GM12865 (cell line): ENCODE measurements at regions not wholly inside any gene's neighbourhood (a gene's known extent, or its start where the extent isn't known, plus 50 kb on each side); places are given as distances from the start of the nearest gene placed in this dataset.
"Not testable (repeated sequence)": the region's sequence is repeated elsewhere in the genome, so short reads cannot be mapped to it uniquely, and the experiment has no call there.

Experiments used
- DNase-seq: peaks from one replicate; pipeline ENCODE4 v3.0.0; 2010; ENCODE audit warnings: low read depth
- H3K4me3 ChIP-seq: 2 replicates; pipeline ENCODE4 v1.5.1; 2011; ENCODE audit warnings: mild to moderate bottlenecking, low read depth, low read length, control low read depth
- CTCF ChIP-seq: IDR thresholded peaks from 2 replicates; pipeline ENCODE4 v1.5.1; 2011; ENCODE audit warnings: low read length, control low read depth, low read depth, inconsistent platforms; ENCODE audit not compliant: insufficient read depth; ENCODE audit errors: missing control alignments

GRCh38 chr6:170202416-170203135 is 88.3 kb downstream of the DLL1 start:
- H3K4me3 ChIP-seq = no peak overlapping the region
- TF ChIP-seq CTCF = no peak
- no peak for DNase-seq

DNA sequence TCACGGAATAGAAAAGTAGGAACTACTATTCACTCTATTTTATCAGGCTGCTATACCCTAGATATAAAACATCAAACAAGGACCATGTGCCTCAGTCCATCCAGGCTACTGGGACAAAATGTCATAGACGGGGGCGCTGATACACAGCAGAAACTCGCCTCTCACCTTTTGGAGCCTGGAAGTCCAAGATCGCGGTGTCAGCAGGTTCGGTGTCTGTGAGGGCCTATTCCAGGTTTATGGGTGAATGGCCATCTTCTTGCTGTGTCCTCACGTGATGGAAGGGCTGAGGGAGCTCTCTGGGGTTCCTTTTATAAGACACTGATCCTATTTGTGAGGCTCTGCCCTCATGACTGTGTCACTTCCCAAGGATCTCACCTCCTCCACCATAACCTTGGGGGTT is 89.5 kb downstream of the DLL1 start:
- no peak for TF ChIP-seq CTCF
- DNase-seq = no peak
- no peak overlapping the region for H3K4me3 ChIP-seq

DNA sequence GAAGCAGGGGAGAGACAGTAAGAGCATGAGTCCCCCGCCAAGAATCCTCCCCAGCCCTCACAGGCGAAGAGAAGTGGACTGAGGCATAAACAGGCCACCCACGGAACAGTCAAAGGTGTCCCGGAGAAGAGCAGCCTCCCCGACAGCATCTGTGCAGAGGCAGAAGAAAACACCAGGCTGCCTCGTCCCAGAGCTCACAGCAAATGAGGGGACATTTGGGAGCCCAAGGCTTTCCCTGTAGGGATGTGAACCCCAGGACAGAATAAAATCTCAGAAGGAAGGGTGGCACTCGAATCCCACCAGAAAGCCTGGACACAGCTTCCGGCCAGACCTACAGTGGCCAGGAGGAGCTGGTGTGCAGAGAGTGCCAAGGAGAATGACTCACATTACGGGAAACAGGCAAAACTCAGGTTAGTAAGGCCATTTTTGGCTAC is 90.4 kb downstream of the DLL1 start:
- TF ChIP-seq CTCF = no peak
- DNase-seq = no peak
- H3K4me3 ChIP-seq = no peak overlapping the region

DNA sequence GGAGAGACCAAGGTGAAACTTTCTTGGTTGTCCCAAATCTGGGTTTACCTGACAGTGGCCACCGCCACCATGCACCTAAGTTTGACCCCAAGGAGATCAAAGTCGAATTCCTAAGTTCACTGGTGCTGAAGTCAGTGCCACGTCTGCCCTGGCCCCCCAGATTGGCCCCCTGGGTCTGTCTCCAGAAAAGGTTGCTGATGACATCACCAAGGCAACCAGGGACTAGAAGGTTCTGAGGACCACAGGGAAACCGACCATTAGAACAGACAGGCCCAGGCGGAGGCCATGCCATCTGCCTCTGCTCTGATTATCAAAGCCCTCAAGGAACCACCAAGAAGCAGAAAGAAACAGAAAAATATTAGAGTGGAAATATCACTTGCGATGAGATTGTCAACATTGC is 91.2 kb downstream of the DLL1 start:
- TF ChIP-seq CTCF = no peak
- no peak overlapping the region for H3K4me3 ChIP-seq
- DNase-seq = no peak

- no peak for TF ChIP-seq CTCF
- no peak for DNase-seq
- H3K4me3 ChIP-seq = no peak overlapping the region
Measured at GRCh38 chr6:170198298-170198697, 92.6 kb downstream of the DLL1 start.

- no peak for DNase-seq
- H3K4me3 ChIP-seq = no peak overlapping the region
- no peak for TF ChIP-seq CTCF
Measured at GRCh38 chr6:170193326-170193821, 97.5 kb downstream of the DLL1 start.

DNA sequence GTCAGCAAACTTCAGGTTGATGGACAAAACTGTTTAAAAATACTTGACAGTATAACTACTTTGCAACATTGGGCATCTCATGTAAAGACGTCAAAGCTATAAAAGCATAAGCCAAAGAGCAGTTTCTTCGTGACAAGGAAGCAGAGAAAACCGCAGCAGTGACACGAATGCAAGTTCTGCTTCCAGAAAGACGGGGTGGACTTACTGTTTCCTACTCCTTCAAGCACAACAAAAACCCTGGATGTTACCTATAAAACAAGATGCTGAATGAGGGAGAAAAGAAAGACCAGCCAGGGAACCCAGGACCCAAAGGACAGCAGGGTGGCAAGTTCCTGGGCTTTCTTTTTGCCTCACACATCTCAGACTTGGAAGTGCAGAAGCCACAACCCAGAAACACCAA is 98.0 kb downstream of the DLL1 start:
- H3K4me3 ChIP-seq = no peak overlapping the region
- no peak for TF ChIP-seq CTCF
- no peak for DNase-seq

DNA sequence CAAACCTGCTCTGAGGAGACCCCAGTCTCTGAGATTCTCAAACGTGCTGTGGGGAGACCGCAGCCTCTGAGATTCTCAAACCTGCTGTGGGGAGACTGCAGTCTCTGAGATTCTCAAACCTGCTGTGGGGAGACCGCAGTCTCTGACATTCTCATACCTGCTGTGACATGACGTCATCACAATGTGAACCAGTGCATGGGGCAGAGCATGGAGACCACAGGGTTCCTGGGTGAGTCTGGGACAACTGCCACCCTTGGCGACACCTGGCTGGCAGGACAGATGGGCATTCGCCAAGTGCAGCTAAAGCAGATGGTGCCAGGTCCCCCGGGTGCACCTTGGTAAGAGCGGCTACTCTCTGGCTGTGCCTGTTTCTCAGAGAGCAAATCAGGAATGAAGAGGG is 98.8 kb downstream of the DLL1 start:
- H3K4me3 ChIP-seq, DNase-seq: not testable (repeated sequence)
